A673 (cell line): ENCODE measurements at regions not wholly inside any gene's neighbourhood (a gene's known extent, or its start where the extent isn't known, plus 50 kb on each side); places are given as distances from the start of the nearest gene placed in this dataset.

Source experiments
- EZH2 ChIP-seq: fragments of 200-600 bp; sonication (generic); IDR thresholded peaks from 2 replicates; pipeline ENCODE4 v1.6.1; 2017; ENCODE audit warnings: borderline replicate concordance, low read depth, mild to moderate bottlenecking, mixed read lengths, antibody characterized with exemption, low read length; ENCODE audit not compliant: poor library complexity, severe bottlenecking
- TF ChIP-seq, protein P1 (sequence below): fragments of 300-800, 200-600 bp; sonication (generic); conservative IDR thresholded peaks from 2 replicates; pipeline ENCODE4 v1.5.1; 2017; ENCODE audit warnings: low read depth, mild to moderate bottlenecking, antibody characterized with exemption, low read length, moderate library complexity, mixed read lengths

DNA sequence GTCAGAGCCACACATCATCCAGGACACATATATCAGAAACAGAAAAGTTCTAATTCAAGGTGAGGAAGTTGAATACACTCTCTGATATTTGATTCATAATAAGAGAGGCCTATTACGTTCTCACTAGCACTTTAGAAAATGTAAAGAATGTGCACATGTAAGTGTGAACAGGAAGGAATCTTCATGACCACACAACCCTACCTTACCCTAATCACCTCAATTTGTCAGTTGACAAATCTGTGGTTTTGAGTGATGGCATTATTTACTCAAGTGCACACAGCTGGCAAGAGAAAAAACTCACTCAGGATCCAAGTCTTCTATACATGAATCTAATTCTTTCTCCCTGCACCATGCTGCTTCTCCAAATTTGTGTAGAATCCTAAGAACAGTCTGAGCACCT lies 445.8 kb downstream of the SUCLA2 start:
- TF ChIP-seq, protein P1, sequence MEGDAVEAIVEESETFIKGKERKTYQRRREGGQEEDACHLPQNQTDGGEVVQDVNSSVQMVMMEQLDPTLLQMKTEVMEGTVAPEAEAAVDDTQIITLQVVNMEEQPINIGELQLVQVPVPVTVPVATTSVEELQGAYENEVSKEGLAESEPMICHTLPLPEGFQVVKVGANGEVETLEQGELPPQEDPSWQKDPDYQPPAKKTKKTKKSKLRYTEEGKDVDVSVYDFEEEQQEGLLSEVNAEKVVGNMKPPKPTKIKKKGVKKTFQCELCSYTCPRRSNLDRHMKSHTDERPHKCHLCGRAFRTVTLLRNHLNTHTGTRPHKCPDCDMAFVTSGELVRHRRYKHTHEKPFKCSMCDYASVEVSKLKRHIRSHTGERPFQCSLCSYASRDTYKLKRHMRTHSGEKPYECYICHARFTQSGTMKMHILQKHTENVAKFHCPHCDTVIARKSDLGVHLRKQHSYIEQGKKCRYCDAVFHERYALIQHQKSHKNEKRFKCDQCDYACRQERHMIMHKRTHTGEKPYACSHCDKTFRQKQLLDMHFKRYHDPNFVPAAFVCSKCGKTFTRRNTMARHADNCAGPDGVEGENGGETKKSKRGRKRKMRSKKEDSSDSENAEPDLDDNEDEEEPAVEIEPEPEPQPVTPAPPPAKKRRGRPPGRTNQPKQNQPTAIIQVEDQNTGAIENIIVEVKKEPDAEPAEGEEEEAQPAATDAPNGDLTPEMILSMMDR = no peak
- no peak for TF ChIP-seq EZH2
